ENCODE measurements at regions not wholly inside any gene's neighbourhood (a gene's known extent, or its start where the extent isn't known, plus 50 kb on each side); places are given as distances from the start of the nearest gene placed in this dataset.

- TF ChIP-seq CTCF (IDR thresholded peaks at IDR 0.05; ENCODE audit: insufficient read depth, low read length, poor library complexity, severe bottlenecking) (no peak), EZH2phosphoT487 (conservative IDR thresholded peaks at IDR 0.05; ENCODE audit: low read length) (no peak)
Observed at GRCh38 chr2:226154610-226155009, 645.0 kb downstream of the IRS1 start.
